Neural cell (in vitro differentiated cells): ENCODE measurements at regions not wholly inside any gene's neighbourhood (a gene's known extent, or its start where the extent isn't known, plus 50 kb on each side); places are given as distances from the start of the nearest gene placed in this dataset.

Source experiments
- H2AFZ ChIP-seq: fragments of 200-600, 300-800 bp; sonication (generic), shearing (Covaris generic); 2 replicates; pipeline ENCODE4 v1.6.0; 2014; ENCODE audit warnings: low read depth, mild to moderate bottlenecking, antibody characterized with exemption, low read length, moderate library complexity
- H3F3A ChIP-seq: fragments of 200-600 bp; shearing (Covaris generic); 2 replicates; pipeline ENCODE4 v1.6.1; 2016; ENCODE audit warnings: mild to moderate bottlenecking, moderate library complexity, mixed read lengths, antibody characterized with exemption, low read length; ENCODE audit not compliant: insufficient read depth, poor library complexity, severe bottlenecking
- H3K27ac ChIP-seq: fragments of 200-600, 300-800 bp; sonication (generic), shearing (Covaris generic); 2 replicates; pipeline ENCODE4 v1.5.1; 2014; ENCODE audit warnings: mild to moderate bottlenecking, low read length, moderate library complexity
- H3K27me3 ChIP-seq: fragments of 300-800, 200-600 bp; sonication (generic), shearing (Covaris generic); 2 replicates; pipeline ENCODE4 v1.6.0; 2014; ENCODE audit warnings: mild to moderate bottlenecking, low read depth, low read length, moderate library complexity; ENCODE audit not compliant: insufficient read depth
- H3K36me3 ChIP-seq: fragments of 300-800, 200-600 bp; sonication (generic), shearing (Covaris generic); 2 replicates; pipeline ENCODE4 v1.5.1; 2014; ENCODE audit warnings: mild to moderate bottlenecking, antibody characterized with exemption, low read length, moderate library complexity; ENCODE audit not compliant: insufficient read depth
- H3K4me2 ChIP-seq: fragments of 300-800, 200-600 bp; sonication (generic), shearing (Covaris generic); 2 replicates; pipeline ENCODE4 v1.6.0; 2014; ENCODE audit warnings: mild to moderate bottlenecking, low read length
- H3K4me3 ChIP-seq: fragments of 300-800, 200-600 bp; sonication (generic), shearing (Covaris generic); 2 replicates; pipeline ENCODE4 v1.5.1; 2014; ENCODE audit warnings: mild to moderate bottlenecking, low read length, moderate library complexity
- H3K79me2 ChIP-seq: fragments of 200-600 bp; shearing (Covaris generic); replicated peaks from 2 replicates; pipeline ENCODE4 v1.6.0; 2014; ENCODE audit warnings: mild to moderate bottlenecking, low read length, moderate library complexity; ENCODE audit not compliant: insufficient read depth
- H3K9ac ChIP-seq: fragments of 300-800, 200-600 bp; sonication (generic), shearing (Covaris generic); 2 replicates; pipeline ENCODE4 v1.6.1; 2016; ENCODE audit warnings: mild to moderate bottlenecking, low read length, mixed read lengths
- H3K9me2 ChIP-seq: fragments of 200-600 bp; shearing (Covaris generic); 2 replicates; pipeline ENCODE4 v1.6.1; 2016; ENCODE audit warnings: mild to moderate bottlenecking, low read length, mixed read lengths; ENCODE audit not compliant: insufficient read depth
- H3K9me3 ChIP-seq: fragments of 200-600, 300-800 bp; sonication (generic), shearing (Covaris generic); 2 replicates; pipeline ENCODE4 v1.6.1; 2016; ENCODE audit warnings: mild to moderate bottlenecking, mixed run types, low read length, moderate library complexity, mixed read lengths
- H4K20me1 ChIP-seq: fragments of 200-600 bp; shearing (Covaris generic); 2 replicates; pipeline ENCODE4 v1.6.1; 2016; ENCODE audit warnings: mild to moderate bottlenecking, mixed run types; ENCODE audit not compliant: insufficient read depth
- EP300 ChIP-seq: fragments of 450-650 bp; conservative IDR thresholded peaks from 2 replicates; pipeline ENCODE4 v1.6.1; 2014; ENCODE audit warnings: antibody characterized with exemption, mild to moderate bottlenecking, moderate library complexity; ENCODE audit not compliant: poor library complexity, severe bottlenecking
- EZH2 ChIP-seq: fragments of 200-600, 300-800 bp; shearing (Covaris generic), sonication (generic); IDR thresholded peaks from 2 replicates; pipeline ENCODE4 v1.6.1; 2014; ENCODE audit warnings: antibody characterized with exemption, low read length, borderline replicate concordance, mild to moderate bottlenecking; ENCODE audit not compliant: insufficient read depth, poor library complexity, severe bottlenecking
- MXI1 ChIP-seq: fragments of 450-650 bp; conservative IDR thresholded peaks from 2 replicates; pipeline ENCODE4 v1.6.1; 2014; ENCODE audit warnings: antibody characterized with exemption, mild to moderate bottlenecking; ENCODE audit not compliant: poor library complexity, severe bottlenecking
- POLR2AphosphoS5 ChIP-seq: IDR thresholded peaks from 2 replicates; pipeline ENCODE4 v1.6.1; 2012
- RAD21 ChIP-seq: fragments of 450-650 bp; conservative IDR thresholded peaks from 2 replicates; pipeline ENCODE4 v1.6.1; 2014; ENCODE audit warnings: antibody characterized with exemption, mild to moderate bottlenecking, moderate library complexity
- SMC3 ChIP-seq: fragments of 450-650 bp; conservative IDR thresholded peaks from 2 replicates; pipeline ENCODE4 v1.6.1; 2014; ENCODE audit warnings: antibody characterized with exemption, mild to moderate bottlenecking, moderate library complexity; ENCODE audit not compliant: poor library complexity
- TAF1 ChIP-seq: IDR thresholded peaks from 2 replicates; pipeline ENCODE4 v1.6.1; 2012; ENCODE audit warnings: low read depth
- TF ChIP-seq, protein P1 (sequence below): fragments of 450-650 bp; IDR thresholded peaks from 2 replicates; pipeline ENCODE4 v1.5.1; 2014; ENCODE audit warnings: antibody characterized with exemption, mild to moderate bottlenecking, moderate library complexity; ENCODE audit not compliant: poor library complexity, severe bottlenecking
- TF ChIP-seq, protein P2 (sequence below): IDR thresholded peaks from 2 replicates; pipeline ENCODE4 v1.6.1; 2012; ENCODE audit warnings: borderline replicate concordance

DNA sequence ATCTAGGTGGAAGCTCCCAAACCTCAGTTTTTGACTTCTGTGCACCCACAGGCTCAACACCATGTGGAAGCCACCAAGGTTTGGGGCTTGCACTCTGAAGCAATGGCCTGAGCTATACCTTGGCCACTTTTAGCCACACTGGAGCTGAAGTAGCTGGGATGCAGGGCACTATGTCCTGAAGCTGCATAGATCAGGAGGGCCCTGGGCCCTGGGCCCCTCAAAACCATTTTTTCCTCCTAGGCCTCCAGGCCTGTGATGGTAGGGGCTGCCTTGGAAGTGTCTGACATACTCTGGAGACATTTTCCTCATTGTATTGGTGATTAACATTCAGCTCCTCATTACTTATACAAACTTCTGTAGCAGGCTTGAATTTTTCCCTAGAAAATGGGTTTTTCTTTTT, 273.7 kb downstream of the FGF9 start:
- no peak overlapping the region for H3K9ac ChIP-seq
- H2AFZ ChIP-seq: no peak overlapping the region
- no peak overlapping the region for H3K4me2 ChIP-seq
- no peaks in the 10 kb centered on the region for H3K9me2 ChIP-seq
- H3F3A ChIP-seq: no peaks in the 10 kb centered on the region
- no peaks in the 10 kb centered on the region for H3K36me3 ChIP-seq
- no peak overlapping the region for H3K4me3 ChIP-seq
- no peak for TF ChIP-seq TAF1
- TF ChIP-seq EZH2: no peak
- TF ChIP-seq MXI1: no peak
- TF ChIP-seq POLR2AphosphoS5: no peak
- TF ChIP-seq EP300: no peak
- TF ChIP-seq RAD21: no peak
- TF ChIP-seq SMC3: no peak
- TF ChIP-seq, protein P1, sequence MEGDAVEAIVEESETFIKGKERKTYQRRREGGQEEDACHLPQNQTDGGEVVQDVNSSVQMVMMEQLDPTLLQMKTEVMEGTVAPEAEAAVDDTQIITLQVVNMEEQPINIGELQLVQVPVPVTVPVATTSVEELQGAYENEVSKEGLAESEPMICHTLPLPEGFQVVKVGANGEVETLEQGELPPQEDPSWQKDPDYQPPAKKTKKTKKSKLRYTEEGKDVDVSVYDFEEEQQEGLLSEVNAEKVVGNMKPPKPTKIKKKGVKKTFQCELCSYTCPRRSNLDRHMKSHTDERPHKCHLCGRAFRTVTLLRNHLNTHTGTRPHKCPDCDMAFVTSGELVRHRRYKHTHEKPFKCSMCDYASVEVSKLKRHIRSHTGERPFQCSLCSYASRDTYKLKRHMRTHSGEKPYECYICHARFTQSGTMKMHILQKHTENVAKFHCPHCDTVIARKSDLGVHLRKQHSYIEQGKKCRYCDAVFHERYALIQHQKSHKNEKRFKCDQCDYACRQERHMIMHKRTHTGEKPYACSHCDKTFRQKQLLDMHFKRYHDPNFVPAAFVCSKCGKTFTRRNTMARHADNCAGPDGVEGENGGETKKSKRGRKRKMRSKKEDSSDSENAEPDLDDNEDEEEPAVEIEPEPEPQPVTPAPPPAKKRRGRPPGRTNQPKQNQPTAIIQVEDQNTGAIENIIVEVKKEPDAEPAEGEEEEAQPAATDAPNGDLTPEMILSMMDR: no peak
- TF ChIP-seq, protein P2, sequence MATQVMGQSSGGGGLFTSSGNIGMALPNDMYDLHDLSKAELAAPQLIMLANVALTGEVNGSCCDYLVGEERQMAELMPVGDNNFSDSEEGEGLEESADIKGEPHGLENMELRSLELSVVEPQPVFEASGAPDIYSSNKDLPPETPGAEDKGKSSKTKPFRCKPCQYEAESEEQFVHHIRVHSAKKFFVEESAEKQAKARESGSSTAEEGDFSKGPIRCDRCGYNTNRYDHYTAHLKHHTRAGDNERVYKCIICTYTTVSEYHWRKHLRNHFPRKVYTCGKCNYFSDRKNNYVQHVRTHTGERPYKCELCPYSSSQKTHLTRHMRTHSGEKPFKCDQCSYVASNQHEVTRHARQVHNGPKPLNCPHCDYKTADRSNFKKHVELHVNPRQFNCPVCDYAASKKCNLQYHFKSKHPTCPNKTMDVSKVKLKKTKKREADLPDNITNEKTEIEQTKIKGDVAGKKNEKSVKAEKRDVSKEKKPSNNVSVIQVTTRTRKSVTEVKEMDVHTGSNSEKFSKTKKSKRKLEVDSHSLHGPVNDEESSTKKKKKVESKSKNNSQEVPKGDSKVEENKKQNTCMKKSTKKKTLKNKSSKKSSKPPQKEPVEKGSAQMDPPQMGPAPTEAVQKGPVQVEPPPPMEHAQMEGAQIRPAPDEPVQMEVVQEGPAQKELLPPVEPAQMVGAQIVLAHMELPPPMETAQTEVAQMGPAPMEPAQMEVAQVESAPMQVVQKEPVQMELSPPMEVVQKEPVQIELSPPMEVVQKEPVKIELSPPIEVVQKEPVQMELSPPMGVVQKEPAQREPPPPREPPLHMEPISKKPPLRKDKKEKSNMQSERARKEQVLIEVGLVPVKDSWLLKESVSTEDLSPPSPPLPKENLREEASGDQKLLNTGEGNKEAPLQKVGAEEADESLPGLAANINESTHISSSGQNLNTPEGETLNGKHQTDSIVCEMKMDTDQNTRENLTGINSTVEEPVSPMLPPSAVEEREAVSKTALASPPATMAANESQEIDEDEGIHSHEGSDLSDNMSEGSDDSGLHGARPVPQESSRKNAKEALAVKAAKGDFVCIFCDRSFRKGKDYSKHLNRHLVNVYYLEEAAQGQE: no peak
- no peaks in the 10 kb centered on the region for H3K9me3 ChIP-seq
- H3K79me2 ChIP-seq: no peaks in the 10 kb centered on the region
- H4K20me1 ChIP-seq: no peaks in the 10 kb centered on the region
- H3K27ac ChIP-seq: no peak overlapping the region
- H3K27me3 ChIP-seq: no peaks in the 10 kb centered on the region

DNA sequence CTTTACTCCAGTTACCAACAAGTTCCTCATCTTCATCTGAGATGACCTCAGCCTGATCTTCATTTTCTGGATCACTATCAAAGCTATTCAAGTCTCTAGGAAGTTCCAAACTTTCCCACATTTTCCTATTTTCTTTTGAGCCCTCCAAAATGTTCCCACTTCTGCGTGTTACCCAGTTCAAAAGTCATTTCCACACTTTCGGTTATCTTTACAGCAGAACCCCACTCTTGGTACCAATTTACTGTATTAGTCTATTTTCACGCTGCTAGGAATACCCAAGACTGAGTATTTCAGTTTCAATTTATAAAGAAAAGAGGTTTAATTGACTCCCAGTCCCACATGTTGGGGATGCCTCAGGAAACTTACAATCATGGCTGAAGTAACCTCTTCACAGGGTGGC, 274.3 kb downstream of the FGF9 start:
- Histone ChIP-seq H3K9me3 (no peaks in the 10 kb centered on the region), H3K9ac (no peak overlapping the region), H3K4me3 (no peak overlapping the region), H3K27ac (no peak overlapping the region), H3K36me3 (no peaks in the 10 kb centered on the region), H3F3A (no peaks in the 10 kb centered on the region), H3K79me2 (no peaks in the 10 kb centered on the region), H3K9me2 (no peaks in the 10 kb centered on the region), H4K20me1 (no peaks in the 10 kb centered on the region), H2AFZ (no peak overlapping the region), H3K4me2 (no peak overlapping the region), H3K27me3 (no peaks in the 10 kb centered on the region)
- TF ChIP-seq EZH2 (no peak), EP300 (no peak), TAF1 (no peak), MXI1 (no peak), SMC3 (no peak), POLR2AphosphoS5 (no peak), RAD21 (no peak)
- TF ChIP-seq, protein P2: no peak
- TF ChIP-seq, protein P1: no peak
